OCI-LY1 (cell line): ENCODE measurements at regions not wholly inside any gene's neighbourhood (a gene's known extent, or its start where the extent isn't known, plus 50 kb on each side); places are given as distances from the start of the nearest gene placed in this dataset.

Source experiments
- H2AFZ ChIP-seq: fragments of 200-600 bp; sonication (generic), shearing (Covaris generic); 2 replicates; pipeline ENCODE4 v1.6.0; 2014; ENCODE audit warnings: antibody characterized with exemption, mild to moderate bottlenecking, low read length
- H3F3A ChIP-seq: fragments of 200-600 bp; sonication (generic), shearing (Covaris generic); 2 replicates; pipeline ENCODE4 v1.6.0; 2014; ENCODE audit warnings: mild to moderate bottlenecking, antibody characterized with exemption, low read length, moderate library complexity; ENCODE audit not compliant: insufficient read depth
- H3K27ac ChIP-seq: fragments of 200-600 bp; sonication (generic); 2 replicates; pipeline ENCODE4 v1.5.1; 2014; ENCODE audit warnings: low read length, mixed run types, mild to moderate bottlenecking, low read depth; ENCODE audit not compliant: poor library complexity, severe bottlenecking
- H3K27me3 ChIP-seq: fragments of 200-600 bp; sonication (generic); 2 replicates; pipeline ENCODE4 v1.6.0; 2014; ENCODE audit warnings: antibody characterized with exemption, mild to moderate bottlenecking, low read length, moderate library complexity; ENCODE audit not compliant: insufficient read depth
- H3K36me3 ChIP-seq: fragments of 200-600 bp; sonication (generic); 2 replicates; pipeline ENCODE4 v1.6.1; 2014; ENCODE audit warnings: mild to moderate bottlenecking, antibody characterized with exemption, low read length, moderate library complexity, mixed read lengths; ENCODE audit not compliant: insufficient read depth
- H3K4me1 ChIP-seq: fragments of 200-600 bp; sonication (generic); 2 replicates; pipeline ENCODE4 v1.5.1; 2014; ENCODE audit warnings: mild to moderate bottlenecking, low read length, moderate library complexity; ENCODE audit not compliant: insufficient read depth, severe bottlenecking
- H3K4me2 ChIP-seq: fragments of 200-600 bp; sonication (generic), shearing (Covaris generic); 2 replicates; pipeline ENCODE4 v1.6.1; 2014; ENCODE audit warnings: low read length
- H3K4me3 ChIP-seq: fragments of 200-600 bp; sonication (generic); 2 replicates; pipeline ENCODE4 v1.5.1; 2014; ENCODE audit warnings: low read length, low read depth, mild to moderate bottlenecking, mixed read lengths; ENCODE audit not compliant: poor library complexity, severe bottlenecking
- H3K79me2 ChIP-seq: fragments of 200-600 bp; shearing (Covaris generic); 2 replicates; pipeline ENCODE4 v1.6.1; 2016; ENCODE audit warnings: mixed run types, low read length, mixed read lengths; ENCODE audit not compliant: insufficient read depth
- H3K9ac ChIP-seq: fragments of 200-600 bp; sonication (generic), shearing (Covaris generic); 2 replicates; pipeline ENCODE4 v1.6.1; 2014; ENCODE audit warnings: mild to moderate bottlenecking, low read length, mixed read lengths
- H3K9me2 ChIP-seq: fragments of 200-600 bp; sonication (generic), shearing (Covaris generic); 2 replicates; pipeline ENCODE4 v1.6.1; 2014; ENCODE audit warnings: low read depth, mild to moderate bottlenecking, low read length, mixed read lengths
- H3K9me3 ChIP-seq: fragments of 200-600 bp; shearing (Covaris generic); 2 replicates; pipeline ENCODE4 v1.6.1; 2014; ENCODE audit warnings: low read length, mixed read lengths
- H4K20me1 ChIP-seq: fragments of 200-600 bp; sonication (generic), shearing (Covaris generic); 2 replicates; pipeline ENCODE4 v1.6.0; 2016; ENCODE audit warnings: mild to moderate bottlenecking, low read length; ENCODE audit not compliant: insufficient read depth
- CTCF ChIP-seq: fragments of 200-600 bp; sonication (generic), shearing (Covaris generic); IDR thresholded peaks from 2 replicates; pipeline ENCODE4 v1.5.1; 2017; ENCODE audit warnings: mild to moderate bottlenecking, antibody characterized with exemption, low read length, moderate library complexity, mixed read lengths
- EZH2 ChIP-seq: fragments of 200-600 bp; sonication (generic), shearing (Covaris generic); IDR thresholded peaks from 2 replicates; pipeline ENCODE4 v1.8.0; 2017; ENCODE audit warnings: borderline replicate concordance, mixed run types, mild to moderate bottlenecking, antibody characterized with exemption, low read length, moderate library complexity, mixed read lengths

- Histone ChIP-seq H4K20me1 (no peaks in the 10 kb centered on the region), H3K36me3 (no peaks in the 10 kb centered on the region), H3K9ac (no peak overlapping the region), H3K79me2 (no peaks in the 10 kb centered on the region), H3F3A (no peaks in the 10 kb centered on the region), H3K9me2 (no peaks in the 10 kb centered on the region), H2AFZ (no peak overlapping the region), H3K27me3 (no peaks in the 10 kb centered on the region), H3K9me3 (no peaks in the 10 kb centered on the region), H3K4me1 (no peaks in the 10 kb centered on the region), H3K4me3 (no peak overlapping the region), H3K4me2 (no peak overlapping the region), H3K27ac (no peak overlapping the region)
- no peak for TF ChIP-seq EZH2
- no peak for TF ChIP-seq CTCF
Observed at GRCh38 chr5:144024090-144024489, 146.4 kb downstream of the YIPF5 start.

DNA sequence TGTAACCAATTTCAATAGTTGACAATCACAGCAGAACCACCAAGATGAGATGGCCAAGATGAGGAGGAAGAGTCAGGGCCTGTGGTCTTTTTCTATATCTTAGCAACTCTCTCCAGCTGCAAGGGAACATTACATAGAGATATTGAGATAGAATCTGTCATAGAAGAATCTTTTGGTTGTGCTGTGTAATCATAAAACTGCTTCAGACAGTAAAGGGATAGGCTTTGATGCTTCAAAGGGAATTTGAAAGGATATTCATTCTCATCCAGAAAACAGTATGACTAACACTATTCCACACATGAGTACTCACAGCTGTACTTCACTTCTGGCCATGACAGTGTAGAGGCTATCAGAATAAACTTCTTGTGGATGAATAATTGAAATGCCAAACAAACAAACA is 145.9 kb downstream of the YIPF5 start:
- no peaks in the 10 kb centered on the region for H3K36me3 ChIP-seq
- no peaks in the 10 kb centered on the region for H3K79me2 ChIP-seq
- no peaks in the 10 kb centered on the region for H3K9me2 ChIP-seq
- H4K20me1 ChIP-seq: no peaks in the 10 kb centered on the region
- no peak overlapping the region for H3K4me3 ChIP-seq
- no peak overlapping the region for H3K27ac ChIP-seq
- H3K4me2 ChIP-seq: no peak overlapping the region
- H3F3A ChIP-seq: no peaks in the 10 kb centered on the region
- no peak overlapping the region for H3K9ac ChIP-seq
- H2AFZ ChIP-seq: no peak overlapping the region
- no peaks in the 10 kb centered on the region for H3K4me1 ChIP-seq
- no peaks in the 10 kb centered on the region for H3K27me3 ChIP-seq
- H3K9me3 ChIP-seq: no peaks in the 10 kb centered on the region
- TF ChIP-seq CTCF: no peak
- TF ChIP-seq EZH2: no peak

- Histone ChIP-seq H3K4me1 (no peaks in the 10 kb centered on the region), H3K4me2 (no peak overlapping the region), H3K27ac (no peak overlapping the region), H3K27me3 (no peaks in the 10 kb centered on the region), H3K4me3 (no peak overlapping the region), H3K36me3 (no peaks in the 10 kb centered on the region), H3K9ac (no peak overlapping the region), H3K9me3 (no peaks in the 10 kb centered on the region), H4K20me1 (no peaks in the 10 kb centered on the region), H3K9me2 (no peaks in the 10 kb centered on the region), H2AFZ (no peak overlapping the region), H3F3A (no peaks in the 10 kb centered on the region), H3K79me2 (no peaks in the 10 kb centered on the region)
- TF ChIP-seq EZH2 (no peak), CTCF (no peak)
Observed at GRCh38 chr5:144026286-144026685, 144.2 kb downstream of the YIPF5 start.
